Keratinocyte (primary cell): ENCODE measurements at regions not wholly inside any gene's neighbourhood (a gene's known extent, or its start where the extent isn't known, plus 50 kb on each side); places are given as distances from the start of the nearest gene placed in this dataset.

Experiments used
- DNase-seq: peaks from one replicate; pipeline ENCODE4 v3.0.0-alpha.2; 2011; ENCODE audit warnings: low read depth, missing footprints, low spot score
- FAIRE-seq: peaks from 2 replicates; lab custom pipeline; 2011; peaks lifted over from hg19 to GRCh38; lab: Jason Lieb, UNC
- H2AFZ ChIP-seq: 2 replicates; pipeline ENCODE4 v1.6.0; 2012; ENCODE audit warnings: low read length, control low read depth, inconsistent platforms; ENCODE audit not compliant: control insufficient read depth
- H3K27ac ChIP-seq: 2 replicates; pipeline ENCODE4 v1.5.1; 2011; ENCODE audit warnings: low read length; ENCODE audit not compliant: control insufficient read depth, insufficient read depth
- H3K27me3 ChIP-seq: 3 replicates; pipeline ENCODE4 v1.6.0; 2011; ENCODE audit warnings: low read length; ENCODE audit not compliant: control insufficient read depth, insufficient read depth; ENCODE audit errors: extremely low read depth
- H3K36me3 ChIP-seq, 2 experiments: 2 replicates in 1 of 2; 3 replicates in 1 of 2; pipeline ENCODE4 v1.5.1; 2011; ENCODE audit warnings: low read length in 2 of 2, mild to moderate bottlenecking in 1 of 2; ENCODE audit not compliant: control insufficient read depth in 2 of 2, insufficient read depth in 2 of 2; ENCODE audit errors: extremely low read depth in 1 of 2
- H3K4me1 ChIP-seq: 3 replicates; pipeline ENCODE4 v1.5.1; 2011; ENCODE audit warnings: low read length; ENCODE audit not compliant: control insufficient read depth, insufficient read depth; ENCODE audit errors: extremely low read depth
- H3K4me2 ChIP-seq: 3 replicates; pipeline ENCODE4 v1.6.0; 2011; ENCODE audit warnings: low read depth, low read length; ENCODE audit not compliant: control insufficient read depth, insufficient read depth; ENCODE audit errors: extremely low read depth
- H3K4me3 ChIP-seq, 3 experiments: fragments of 200-600 bp in 1 of 3; sonication (generic) in 1 of 3; 2 replicates in 2 of 3; 3 replicates in 1 of 3; pipeline ENCODE4 v1.5.1; 2011 to 2016; ENCODE audit warnings: low read length in 3 of 3, mild to moderate bottlenecking in 3 of 3, control low read depth in 2 of 3, inconsistent platforms in 1 of 3, low read depth in 1 of 3, mixed read lengths in 1 of 3, mixed run types in 1 of 3, moderate library complexity in 1 of 3; ENCODE audit not compliant: control insufficient read depth in 2 of 3, insufficient read depth in 2 of 3; ENCODE audit errors: extremely low read depth in 1 of 3
- H3K79me2 ChIP-seq: 2 replicates; pipeline ENCODE4 v1.6.0; 2012; ENCODE audit warnings: low read length; ENCODE audit not compliant: control insufficient read depth, insufficient read depth
- H3K9ac ChIP-seq: 3 replicates; pipeline ENCODE4 v1.6.0; 2011; ENCODE audit warnings: low read length; ENCODE audit not compliant: control insufficient read depth, insufficient read depth; ENCODE audit errors: extremely low read depth
- H3K9me1 ChIP-seq: 3 replicates; pipeline ENCODE4 v1.6.0; 2011; ENCODE audit warnings: low read length; ENCODE audit not compliant: control insufficient read depth, insufficient read depth; ENCODE audit errors: extremely low read depth
- H3K9me3 ChIP-seq: 2 replicates; pipeline ENCODE4 v1.5.1; 2012; ENCODE audit warnings: low read depth, low read length; ENCODE audit not compliant: control insufficient read depth
- H4K20me1 ChIP-seq: 3 replicates; pipeline ENCODE4 v1.6.0; 2011; ENCODE audit warnings: low read length; ENCODE audit not compliant: control insufficient read depth, insufficient read depth; ENCODE audit errors: extremely low read depth
- CTCF ChIP-seq, 3 experiments: IDR thresholded peaks in 1 of 3; conservative IDR thresholded peaks in 1 of 3; optimal IDR thresholded peaks in 1 of 3; 2 replicates in 2 of 3; 3 replicates in 1 of 3; pipeline versions ENCODE3 to v1.5.1; 2011; ENCODE audit warnings: low read length in 3 of 3, mild to moderate bottlenecking in 3 of 3, moderate library complexity in 2 of 3, control low read depth in 1 of 3, inconsistent platforms in 1 of 3; ENCODE audit not compliant: insufficient read depth in 2 of 3; ENCODE audit errors: extremely low read depth in 1 of 3
- EZH2 ChIP-seq: IDR thresholded peaks from one replicate; pipeline ENCODE4 v1.6.1; 2012; ENCODE audit warnings: inconsistent platforms, mild to moderate bottlenecking, low read length, moderate library complexity
- dilution Hi-C: fragments of 300-500 bp; cut with MboI; formaldehyde crosslinking; loops from one replicate; pipeline ENCODE4 v1.7.0; 2020; ENCODE audit warnings: low sequenced_read_pairs; ENCODE audit not compliant: extremely low pct_ligation_motif_present

GRCh38 chr22:22814666-22815396 is 72.8 kb upstream of the IGLL5 start:
- H3K36me3 ChIP-seq: no peaks in the 10 kb centered on the region
- no peak overlapping the region for H3K4me2 ChIP-seq
- H3K27ac ChIP-seq: no peak overlapping the region
- no peak overlapping the region for H3K9ac ChIP-seq
- TF ChIP-seq EZH2 (no peak), CTCF (optimal IDR thresholded peaks at IDR 0.05 in 1 of 3, IDR thresholded peaks at IDR 0.05 in 1 of 3, conservative IDR thresholded peaks at IDR 0.05 in 1 of 3; ENCODE audit: extremely low read depth in 1 of 3, insufficient read depth in 2 of 3, low read length in 3 of 3) (no peak)
- no peaks in the 10 kb centered on the region for H3K27me3 ChIP-seq
- H3K9me3 ChIP-seq: no peaks in the 10 kb centered on the region
- H3K79me2 ChIP-seq: no peaks in the 10 kb centered on the region
- dilution Hi-C loops: no loop called here
- H3K9me1 ChIP-seq: no peaks in the 10 kb centered on the region
- no peak for DNase-seq
- H3K4me3 ChIP-seq: no peak overlapping the region
- no peak overlapping the region for H2AFZ ChIP-seq
- H3K4me1 ChIP-seq: no peaks in the 10 kb centered on the region
- FAIRE-seq: no peak
- H4K20me1 ChIP-seq: no peaks in the 10 kb centered on the region

- Histone ChIP-seq H3K4me1 (no peaks in the 10 kb centered on the region), H3K27ac (no peak overlapping the region), H3K9ac (no peak overlapping the region), H3K9me3 (no peaks in the 10 kb centered on the region), H3K36me3 (no peaks in the 10 kb centered on the region), H3K4me2 (no peak overlapping the region), H3K4me3 (no peak overlapping the region), H3K9me1 (no peaks in the 10 kb centered on the region), H3K79me2 (no peaks in the 10 kb centered on the region), H2AFZ (no peak overlapping the region), H4K20me1 (no peaks in the 10 kb centered on the region), H3K27me3 (no peaks in the 10 kb centered on the region)
- TF ChIP-seq CTCF (optimal IDR thresholded peaks at IDR 0.05 in 1 of 3, IDR thresholded peaks at IDR 0.05 in 1 of 3, conservative IDR thresholded peaks at IDR 0.05 in 1 of 3; ENCODE audit: extremely low read depth in 1 of 3, insufficient read depth in 2 of 3, low read length in 3 of 3): no peak
- TF ChIP-seq EZH2: no peak
- dilution Hi-C loops: no loop called here
- FAIRE-seq (no peak), DNase-seq (no peak)
Measured at GRCh38 chr22:22815397-22816170, 72.0 kb upstream of the IGLL5 start.
